GM19467 (cell line): ENCODE measurements at regions not wholly inside any gene's neighbourhood (a gene's known extent, or its start where the extent isn't known, plus 50 kb on each side); places are given as distances from the start of the nearest gene placed in this dataset.
A peak's percentile ranks its signal among the peaks of the same experiment; 100 is the strongest.

ENCODE experiments used
- ATAC-seq: cut with Tn5 transposase; IDR thresholded peaks from one replicate; pipeline ENCODE4 v1.9.1; 2021; ENCODE audit warnings: mild to moderate bottlenecking, moderate library complexity; ENCODE audit not compliant: unreplicated experiment

DNA sequence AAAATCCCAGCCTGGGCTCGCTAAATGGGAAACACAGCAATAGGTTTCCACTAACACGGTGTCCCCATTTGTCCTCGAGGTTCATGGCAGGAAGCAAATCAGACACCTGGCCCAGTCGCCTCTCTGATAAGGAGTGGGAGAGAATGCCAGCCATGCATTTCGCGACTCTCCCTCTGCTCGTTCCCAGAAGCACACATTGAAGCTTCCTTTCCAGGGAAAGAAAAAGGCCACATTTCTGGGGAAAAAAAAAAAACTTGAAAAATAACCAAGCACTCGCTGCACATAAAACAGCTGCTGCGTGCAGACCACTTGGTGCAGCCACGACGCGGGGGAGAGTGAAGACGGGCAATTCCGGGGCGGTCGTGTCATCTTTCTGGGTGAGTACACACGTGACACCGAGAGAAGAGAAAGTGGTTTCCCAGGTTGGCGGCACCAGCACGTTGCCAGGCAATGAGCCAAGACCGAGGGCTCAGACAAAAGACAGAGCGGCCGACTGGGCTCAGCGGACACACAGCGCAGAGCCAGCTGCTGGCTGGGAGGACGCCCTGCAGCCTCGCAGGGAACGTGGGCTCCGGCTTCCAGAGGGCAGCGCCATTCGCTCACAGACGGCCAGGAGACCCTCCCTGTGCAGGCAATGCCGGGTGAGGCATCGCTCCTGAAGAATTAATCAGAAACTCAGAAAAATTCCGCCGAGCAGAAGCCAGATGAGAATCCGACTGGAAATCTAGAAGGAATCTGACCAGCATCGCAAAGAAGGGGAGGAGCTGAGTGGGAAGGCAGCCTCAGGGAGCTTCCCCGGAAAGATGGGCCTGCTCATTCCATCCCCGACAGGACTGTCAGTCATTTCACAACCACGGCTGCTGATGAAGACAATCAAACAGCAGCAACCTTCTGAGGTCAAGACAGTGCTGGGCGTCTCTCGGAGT lies 83.2 kb upstream of the IRS2 start:
- ATAC-seq, result no peak

DNA sequence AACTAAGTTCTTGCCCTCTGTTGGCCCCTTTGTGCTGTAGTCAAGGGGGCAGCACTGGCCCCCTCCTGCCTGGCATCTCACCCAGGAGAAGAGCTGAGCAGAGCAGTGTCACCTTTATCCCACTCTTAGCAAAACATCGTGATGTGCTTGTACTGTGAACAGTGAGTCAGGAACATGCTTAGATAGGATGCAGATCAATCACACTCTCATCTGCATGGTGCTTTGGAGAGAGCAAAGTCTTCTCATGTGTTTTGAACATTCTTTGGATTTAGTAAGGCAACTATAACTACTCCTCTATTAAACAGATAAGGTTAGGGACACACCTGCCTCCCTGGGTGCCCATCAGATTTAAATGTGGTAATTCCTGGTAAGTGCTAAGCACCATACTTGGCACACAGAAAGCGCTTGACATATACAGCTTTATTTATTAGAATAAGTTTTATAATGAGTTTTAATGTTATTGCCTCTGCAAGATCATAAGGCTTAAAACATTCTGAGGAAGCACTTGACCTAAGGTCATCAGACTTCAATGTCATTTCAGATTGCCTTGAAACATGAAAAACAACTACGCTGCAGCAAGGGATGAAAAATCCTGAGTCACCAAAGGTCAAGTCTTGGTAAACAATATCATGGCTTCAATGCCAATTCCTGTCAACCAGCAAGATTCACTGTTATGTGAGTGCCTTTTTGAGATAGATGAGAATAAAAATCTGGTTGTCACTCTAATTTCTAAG lies 82.4 kb upstream of the IRS2 start:
- no peak for ATAC-seq

DNA sequence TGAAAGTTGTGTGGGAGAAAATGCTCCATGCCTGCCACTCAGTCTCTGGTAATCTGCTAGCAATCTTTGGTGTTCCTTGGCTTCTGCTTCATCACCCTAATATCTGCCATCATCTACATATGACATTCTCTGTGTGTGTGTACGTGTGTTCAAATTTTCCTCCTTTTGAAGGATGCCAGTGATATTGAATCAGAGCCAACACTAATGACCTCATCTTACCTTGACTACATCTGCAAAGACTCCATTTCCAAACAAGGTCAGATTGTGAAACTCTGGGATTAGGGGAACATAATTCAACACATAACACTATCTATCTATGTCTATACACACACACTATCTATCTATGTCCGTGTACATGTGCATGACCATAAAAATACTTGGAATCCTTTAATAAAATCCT lies 81.4 kb upstream of the IRS2 start:
- ATAC-seq, result no peak

DNA sequence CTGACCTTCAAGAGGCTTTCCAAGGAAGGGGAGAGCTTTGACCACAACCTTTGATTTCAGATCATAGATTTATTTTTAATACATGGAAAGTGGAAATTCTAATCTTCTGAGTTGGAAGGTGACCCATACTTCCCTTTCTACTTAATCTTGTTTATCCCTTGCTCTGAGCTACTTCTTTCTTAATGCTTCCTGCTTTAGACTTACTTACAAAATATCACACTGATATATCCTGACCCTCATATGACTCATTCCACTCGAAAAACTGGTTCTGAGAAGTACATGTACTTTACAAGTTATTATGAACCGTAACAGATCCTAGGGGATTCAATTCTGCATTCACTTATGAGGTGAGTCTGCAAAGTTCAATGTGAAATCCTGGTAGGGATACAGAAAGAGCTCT lies 76.2 kb upstream of the IRS2 start:
- no peak for ATAC-seq

DNA sequence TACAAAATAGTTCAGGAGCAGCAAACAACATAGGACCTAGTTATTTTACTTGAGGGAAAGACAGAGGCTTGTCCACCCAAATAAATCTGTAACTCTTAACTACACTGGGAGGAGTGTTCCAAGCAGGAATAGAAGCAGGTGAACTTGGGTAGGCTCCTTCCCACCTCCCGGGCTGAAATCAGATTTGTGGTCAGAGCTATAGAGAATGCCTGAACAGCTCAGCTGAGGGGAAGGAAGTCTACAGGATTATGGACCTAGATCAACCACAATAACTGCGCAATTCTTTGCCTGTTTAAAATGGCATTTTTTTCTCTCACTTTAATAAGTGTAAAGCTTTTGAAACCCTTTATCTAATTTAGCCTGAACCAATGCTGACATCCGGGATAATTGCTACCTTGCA lies 73.5 kb upstream of the IRS2 start:
- no peak for ATAC-seq

DNA sequence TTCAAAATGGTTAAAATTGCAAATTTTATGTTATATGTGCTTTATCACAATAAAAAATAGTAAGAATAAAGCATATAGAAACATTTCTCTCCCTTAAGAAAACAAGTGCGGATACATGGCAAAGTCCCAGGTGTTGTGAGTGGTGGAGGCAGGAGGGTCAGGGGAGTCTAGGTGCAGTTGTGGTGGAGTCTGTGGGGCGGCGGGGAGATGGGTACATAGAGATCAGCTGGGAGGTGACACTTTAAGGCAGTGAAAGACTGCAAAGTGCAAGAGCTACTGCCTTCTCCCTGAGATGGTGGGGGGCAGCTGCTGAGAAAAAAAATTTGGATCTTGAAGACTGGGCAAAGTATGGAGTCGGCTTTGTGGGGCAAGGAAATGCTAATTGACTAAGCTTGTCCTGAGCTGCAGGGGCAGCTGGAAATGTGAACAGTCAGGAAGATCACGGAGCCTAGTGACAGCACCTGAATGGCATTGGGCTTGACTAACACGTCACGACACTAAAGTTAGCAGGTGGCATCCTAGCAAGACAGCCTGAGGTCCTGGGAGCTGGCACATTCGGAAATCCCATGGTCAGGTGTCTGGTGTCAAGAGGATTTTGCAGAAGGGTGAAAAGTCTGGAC lies 72.9 kb upstream of the IRS2 start:
- ATAC-seq, result no peak

DNA sequence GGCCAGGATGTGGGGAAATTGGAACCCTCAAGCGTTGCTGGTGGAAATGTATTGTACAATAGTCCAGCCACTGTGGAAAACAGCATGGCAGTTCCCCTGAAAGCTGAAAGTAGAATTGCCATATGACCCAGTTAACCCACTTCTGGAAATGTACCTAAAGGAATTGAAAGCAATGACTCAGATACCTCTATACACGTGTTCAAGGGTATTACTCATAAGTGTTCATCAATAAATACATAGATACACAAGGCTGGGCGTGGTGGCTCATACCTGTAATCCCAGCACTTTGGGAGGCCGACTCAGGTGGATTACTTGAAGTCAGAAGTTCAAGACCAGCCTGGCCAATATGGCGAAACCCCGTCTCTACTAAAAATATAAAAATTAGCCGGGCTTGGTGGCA lies 71.9 kb upstream of the IRS2 start:
- no peak for ATAC-seq

DNA sequence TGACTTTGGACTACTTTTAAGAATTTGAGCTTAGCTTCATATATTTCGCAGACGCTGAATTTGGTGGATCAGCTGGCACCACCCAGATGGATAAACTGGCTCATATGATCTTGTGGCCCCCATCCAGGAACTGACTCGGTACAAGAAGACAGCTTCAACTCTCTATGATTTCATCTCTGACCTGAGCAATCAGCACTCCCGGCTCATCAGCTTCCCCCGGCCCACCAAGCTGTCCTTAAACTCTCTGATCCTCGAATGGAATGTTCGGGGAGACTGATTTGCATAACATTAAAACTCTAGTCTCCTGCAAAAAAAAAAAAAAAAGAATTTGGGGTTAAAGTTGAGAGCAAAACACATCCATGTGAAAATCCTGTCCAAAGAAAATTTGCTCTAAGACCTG lies 71.4 kb upstream of the IRS2 start:
- ATAC-seq, result no peak

DNA sequence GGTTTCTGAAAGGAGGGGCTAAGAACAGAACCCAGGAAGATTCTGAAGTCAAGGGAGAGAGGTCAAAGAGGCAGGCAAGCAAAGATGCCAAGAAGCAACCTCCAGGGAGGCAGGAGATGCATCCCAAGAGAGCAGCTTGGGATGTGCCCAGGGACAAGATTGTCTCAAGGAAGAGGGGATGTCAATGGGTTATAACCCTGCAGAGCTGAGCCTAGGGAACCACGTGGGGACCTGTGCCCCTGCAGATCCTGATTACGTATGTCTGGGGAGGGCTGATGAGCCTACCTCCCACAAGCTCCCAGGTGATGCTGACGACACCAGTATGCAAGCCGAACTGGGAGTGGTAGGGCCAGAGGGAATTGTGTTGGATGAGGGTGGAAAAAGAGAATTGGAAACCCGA lies 70.9 kb upstream of the IRS2 start:
- ATAC-seq, result no peak

DNA sequence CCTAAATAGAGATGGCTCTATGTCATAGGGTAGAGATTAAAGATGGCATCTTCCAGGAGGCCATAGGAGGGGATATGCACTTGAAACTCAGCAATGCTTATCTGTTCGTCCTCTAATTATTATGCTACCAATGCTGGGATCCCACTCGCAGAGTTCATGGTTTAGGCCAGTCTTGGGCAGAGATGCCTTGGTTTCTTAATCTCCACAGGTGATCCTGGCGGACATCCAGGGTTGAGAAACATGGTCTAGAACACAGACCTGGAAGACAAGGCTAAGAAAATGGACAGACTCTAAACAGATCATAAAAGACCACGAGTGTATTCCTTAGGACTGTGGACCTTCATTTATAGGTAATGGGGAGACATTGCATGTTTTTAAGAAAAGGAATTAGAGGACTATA lies 70.0 kb upstream of the IRS2 start:
- no peak for ATAC-seq

DNA sequence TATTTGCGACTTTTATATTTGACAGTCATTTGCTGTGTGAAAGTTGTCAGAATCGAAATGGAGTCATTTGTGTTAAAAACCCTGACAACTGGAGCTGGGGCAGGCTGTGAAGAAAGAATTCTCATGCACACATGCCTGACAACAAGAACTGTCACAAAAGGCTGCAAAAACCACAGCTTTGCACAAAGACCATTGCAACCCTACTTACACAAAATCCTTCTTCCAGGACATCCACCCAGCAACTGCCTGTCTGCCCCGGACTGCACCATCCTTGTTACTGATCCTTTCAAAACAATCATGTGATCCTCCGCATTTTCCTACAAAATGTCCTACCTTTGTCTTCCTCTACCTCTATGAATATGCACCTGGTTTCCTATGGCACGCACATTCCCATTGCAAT lies 66.8 kb upstream of the IRS2 start:
- ATAC-seq, result no peak

DNA sequence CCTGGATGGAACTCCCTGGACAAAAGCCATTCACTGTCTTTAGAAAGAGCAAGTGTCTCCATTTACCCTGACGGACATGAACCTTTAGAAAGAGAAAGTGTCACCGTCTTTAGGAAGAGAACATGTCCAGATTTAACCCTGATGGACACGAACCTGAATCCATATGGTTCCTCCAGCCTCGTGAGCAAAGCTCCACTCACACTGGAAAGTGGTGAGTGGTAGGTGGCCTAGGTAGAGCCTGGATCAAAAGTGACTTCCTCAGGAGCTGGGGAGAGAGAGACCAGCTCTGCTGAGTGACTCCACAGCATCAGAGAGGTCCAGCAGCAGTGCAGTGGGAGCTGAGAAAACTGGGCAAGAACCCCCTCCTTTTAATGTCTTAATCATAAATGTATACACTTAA lies 59.8 kb upstream of the IRS2 start:
- no peak for ATAC-seq

DNA sequence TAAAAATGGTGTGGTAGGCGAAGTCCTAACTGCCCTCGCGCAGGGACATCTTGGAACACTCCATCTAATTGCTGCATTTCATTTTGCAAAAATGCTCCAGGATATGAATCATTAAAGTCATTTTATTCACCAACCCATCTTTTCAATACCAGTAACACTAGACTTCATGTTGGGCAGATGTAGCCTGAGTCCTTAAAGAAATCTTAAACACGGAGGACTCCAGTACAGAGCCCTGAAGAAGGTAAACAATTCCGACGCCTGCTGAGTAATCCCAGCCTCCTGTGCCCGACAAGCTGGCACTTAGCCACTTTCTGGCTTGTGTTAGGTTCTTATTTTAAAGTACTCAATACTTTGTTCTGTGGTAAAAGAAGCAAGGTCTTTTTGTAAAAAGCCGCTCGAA lies 58.0 kb upstream of the IRS2 start:
- no peak for ATAC-seq

DNA sequence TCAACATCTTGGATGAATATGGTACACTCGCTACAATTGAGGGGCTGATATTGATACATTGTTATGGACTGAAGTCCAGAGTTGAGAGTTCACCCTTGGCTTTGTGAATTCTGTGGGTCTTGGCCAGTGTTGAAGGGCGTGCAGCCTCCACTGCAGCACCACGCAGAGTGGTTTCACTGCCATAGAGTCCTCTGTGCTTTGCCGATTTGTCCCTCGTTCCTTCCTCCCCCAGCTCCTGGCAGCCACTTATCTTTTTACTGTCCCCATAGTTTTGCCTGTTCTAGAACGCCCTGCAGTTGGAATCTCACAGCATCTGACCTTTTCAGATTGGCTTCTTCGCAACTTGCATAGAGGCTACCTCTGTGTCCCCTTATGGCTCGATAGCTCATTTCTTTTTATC lies 57.3 kb upstream of the IRS2 start:
- no peak for ATAC-seq

DNA sequence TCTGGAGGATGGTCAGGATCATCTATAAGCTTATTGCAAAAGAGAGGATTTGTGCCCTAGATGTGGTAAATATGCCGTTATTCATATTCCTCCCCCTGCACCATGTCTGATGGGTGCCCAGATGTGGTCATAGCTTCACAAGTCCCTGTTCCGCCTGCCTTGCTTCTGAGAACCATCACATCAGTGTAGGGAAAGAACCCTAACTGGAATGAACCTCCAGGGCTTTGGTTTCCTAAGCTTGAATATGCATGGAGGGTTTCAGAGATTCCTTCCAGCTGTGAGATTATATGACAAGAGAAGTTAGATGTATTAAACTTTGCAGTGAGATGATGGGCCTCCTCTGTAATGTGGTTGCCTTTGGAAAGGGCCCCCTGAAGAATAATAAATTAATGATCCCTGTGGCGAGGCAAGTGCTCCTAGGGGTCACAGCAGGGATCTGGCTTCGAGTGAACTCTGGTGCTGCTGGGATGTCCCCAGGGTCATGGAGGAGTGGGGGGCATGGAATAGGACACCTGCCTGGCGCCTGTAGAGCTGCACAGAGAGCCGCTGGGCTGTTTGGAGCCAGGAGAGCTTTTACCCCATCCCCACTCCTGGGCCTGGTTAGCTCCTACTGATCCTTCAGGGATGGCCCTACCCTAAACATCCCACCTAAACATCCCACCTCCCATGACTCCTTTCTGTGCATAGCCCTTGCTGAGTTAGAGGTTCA lies 56.0 kb upstream of the IRS2 start:
- ATAC-seq, result no peak

DNA sequence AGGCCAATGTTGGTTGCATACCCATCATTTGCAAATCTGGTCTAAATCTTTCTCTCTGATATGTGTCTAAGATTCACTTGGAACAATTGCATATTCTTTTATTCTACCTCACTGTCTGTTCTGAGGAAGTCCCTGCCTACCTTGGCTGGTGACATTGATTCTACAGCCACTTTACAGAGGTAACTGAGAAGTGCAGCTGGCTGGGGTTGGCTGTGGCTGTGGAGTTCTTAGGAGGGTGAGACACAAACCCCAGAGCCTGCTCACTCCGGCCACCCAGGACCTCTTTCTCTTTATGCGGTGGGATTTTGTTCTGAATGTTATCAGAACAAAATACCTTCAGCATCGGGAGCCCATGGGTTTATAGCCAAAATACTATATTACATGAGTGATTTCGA lies 54.5 kb upstream of the IRS2 start:
- no peak for ATAC-seq

DNA sequence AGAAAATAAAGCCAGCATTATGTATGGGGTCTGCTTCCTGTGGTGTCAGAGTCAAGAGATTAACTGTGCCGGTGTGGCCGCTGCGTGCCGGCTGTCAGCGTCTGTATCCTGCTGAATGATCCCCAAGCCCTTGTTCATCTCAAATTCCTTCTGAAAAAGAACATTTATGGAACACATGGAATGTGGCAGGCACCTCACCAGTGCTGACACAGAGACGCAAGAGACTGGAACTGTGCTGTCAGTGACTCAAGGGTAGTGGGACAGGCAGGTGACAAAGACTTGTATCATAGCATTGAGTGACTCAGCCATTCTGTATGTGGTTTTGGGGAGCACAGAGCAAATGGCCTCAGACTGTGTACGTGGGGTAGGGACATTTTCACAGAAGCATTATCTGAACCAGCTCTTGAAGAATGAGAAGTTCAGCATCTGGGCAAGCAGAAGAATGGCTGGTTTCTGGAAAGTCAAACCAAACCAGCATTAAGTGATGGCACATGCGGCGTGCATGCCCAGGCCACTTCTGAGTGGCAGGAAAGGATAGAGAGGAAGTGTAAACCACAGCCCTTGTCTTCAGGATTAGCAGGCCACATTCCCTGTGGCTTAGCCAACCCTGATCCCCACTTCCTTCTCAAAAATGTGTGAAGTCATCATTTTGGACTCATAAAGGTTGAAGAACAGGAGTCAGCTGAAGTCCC lies 54.0 kb upstream of the IRS2 start:
- no peak for ATAC-seq

DNA sequence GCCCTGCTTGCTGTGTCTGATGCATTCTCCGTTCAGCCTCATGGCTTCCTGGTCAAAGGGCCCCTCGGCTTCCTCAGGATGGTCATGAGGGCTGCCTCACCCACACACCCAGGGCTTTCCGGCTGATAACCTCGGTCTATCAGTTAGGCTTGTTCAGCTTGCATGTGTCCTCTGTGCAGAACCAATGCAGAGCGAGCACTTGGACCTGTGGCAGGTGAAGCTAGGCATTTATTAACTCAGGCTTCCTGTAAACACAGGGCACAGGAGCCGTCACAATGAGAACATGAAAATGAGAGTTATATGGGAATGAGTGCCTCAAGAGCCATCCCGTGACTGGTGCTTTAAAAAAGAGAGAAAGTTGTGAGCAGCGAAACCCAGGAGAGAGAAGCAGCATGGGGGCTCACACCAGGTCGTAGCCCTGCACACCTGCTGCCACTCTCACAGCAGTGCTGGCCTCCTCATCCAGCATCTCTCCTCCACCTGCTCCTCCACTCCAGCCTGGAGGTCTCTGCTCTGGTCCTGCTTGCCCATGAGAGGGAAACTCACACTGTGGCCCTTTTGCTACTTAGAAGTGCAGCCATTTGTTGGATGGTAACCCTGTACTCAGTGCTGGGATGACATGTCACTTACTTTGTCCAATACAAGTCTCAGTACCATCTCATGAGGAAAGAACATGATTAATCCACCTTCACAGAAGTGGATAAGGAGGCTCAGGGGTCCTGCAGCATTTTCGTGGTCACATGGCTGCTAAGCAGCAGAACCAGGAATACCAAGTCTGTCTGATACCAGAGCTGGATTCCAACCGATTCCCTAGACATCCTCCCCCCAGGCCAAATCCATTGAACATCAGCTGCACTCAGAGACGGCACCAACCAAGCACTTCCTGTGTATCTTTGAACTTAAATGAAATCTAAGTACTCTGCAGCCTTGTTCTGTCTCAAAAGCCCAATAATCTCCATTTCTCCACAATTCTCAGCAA lies 50.5 kb upstream of the IRS2 start:
- ATAC-seq, result peak; percentile 91
